A673 (cell line): ENCODE measurements at regions not wholly inside any gene's neighbourhood (a gene's known extent, or its start where the extent isn't known, plus 50 kb on each side); places are given as distances from the start of the nearest gene placed in this dataset.

Experiments
- BruUV-seq: library from RNA; stranded (reverse); fragments of 400-500 nt; replicated peaks from 2 replicates; lab custom pipeline; 2021; lab: Mats Ljungman, UMichigan
- CTCF ChIA-PET: fragments of 300-600 bp; sonication (Branson Sonifier 250); formaldehyde crosslinking; loops from one replicate; lab custom pipeline; 2022; ENCODE audit warnings: antibody characterized with exemption; lab: Charles Lee
- POLR2A ChIA-PET: fragments of 300-600 bp; sonication (Branson Sonifier 250); formaldehyde crosslinking; loops from one replicate; lab custom pipeline; 2022; ENCODE audit warnings: antibody characterized with exemption; ENCODE audit not compliant: low non-redundant PET; lab: Charles Lee
- DNase-seq: peaks from one replicate; pipeline ENCODE4 v3.0.0-alpha.2; 2015; ENCODE audit warnings: low spot score
- H3K27ac ChIP-seq: fragments of 200-600 bp; sonication (generic); 2 replicates; pipeline ENCODE4 v1.5.1; 2016; ENCODE audit warnings: mixed run types, low read depth, mild to moderate bottlenecking, mixed read lengths, antibody characterized with exemption, low read length; ENCODE audit not compliant: poor library complexity, severe bottlenecking
- H3K27me3 ChIP-seq: fragments of 200-600 bp; sonication (generic); replicated peaks from 2 replicates; pipeline ENCODE4 v1.6.1; 2017; ENCODE audit warnings: mixed run types, low read depth, mild to moderate bottlenecking, mixed read lengths, antibody characterized with exemption, low read length; ENCODE audit not compliant: insufficient read depth, poor library complexity
- H3K36me3 ChIP-seq: fragments of 200-600 bp; sonication (generic); 2 replicates; pipeline ENCODE4 v1.6.1; 2016; ENCODE audit warnings: mixed run types, mild to moderate bottlenecking, mixed read lengths, antibody characterized with exemption, low read length; ENCODE audit not compliant: insufficient read depth, poor library complexity, severe bottlenecking
- H3K4me1 ChIP-seq: fragments of 200-600 bp; sonication (generic); 2 replicates; pipeline ENCODE4 v1.6.1; 2017; ENCODE audit warnings: mixed run types, mild to moderate bottlenecking, mixed read lengths, antibody characterized with exemption, low read length; ENCODE audit not compliant: insufficient read depth, poor library complexity, severe bottlenecking
- H3K4me3 ChIP-seq: fragments of 200-600 bp; sonication (generic); 2 replicates; pipeline ENCODE4 v1.5.1; 2016; ENCODE audit warnings: low read depth, mixed run types, mild to moderate bottlenecking, mixed read lengths, low read length; ENCODE audit not compliant: poor library complexity, severe bottlenecking
- H3K9me3 ChIP-seq: fragments of 200-600 bp; sonication (generic); 2 replicates; pipeline ENCODE4 v1.6.1; 2016; ENCODE audit warnings: mixed run types, low read depth, mild to moderate bottlenecking, mixed read lengths, antibody characterized with exemption, low read length; ENCODE audit not compliant: poor library complexity, severe bottlenecking
- EZH2 ChIP-seq: fragments of 200-600 bp; sonication (generic); IDR thresholded peaks from 2 replicates; pipeline ENCODE4 v1.6.1; 2017; ENCODE audit warnings: borderline replicate concordance, low read depth, mild to moderate bottlenecking, mixed read lengths, antibody characterized with exemption, low read length; ENCODE audit not compliant: poor library complexity, severe bottlenecking
- intact Hi-C: fragments of 100-400 bp; cut with micrococcal nuclease; formaldehyde crosslinking; loops from one replicate; pipeline ENCODE4 v1.10.0; 2022; ENCODE audit not compliant: unreplicated experiment
- TF ChIP-seq, protein P1 (sequence below): fragments of 300-800, 200-600 bp; sonication (generic); conservative IDR thresholded peaks from 2 replicates; pipeline ENCODE4 v1.5.1; 2017; ENCODE audit warnings: low read depth, mild to moderate bottlenecking, antibody characterized with exemption, low read length, moderate library complexity, mixed read lengths

DNA sequence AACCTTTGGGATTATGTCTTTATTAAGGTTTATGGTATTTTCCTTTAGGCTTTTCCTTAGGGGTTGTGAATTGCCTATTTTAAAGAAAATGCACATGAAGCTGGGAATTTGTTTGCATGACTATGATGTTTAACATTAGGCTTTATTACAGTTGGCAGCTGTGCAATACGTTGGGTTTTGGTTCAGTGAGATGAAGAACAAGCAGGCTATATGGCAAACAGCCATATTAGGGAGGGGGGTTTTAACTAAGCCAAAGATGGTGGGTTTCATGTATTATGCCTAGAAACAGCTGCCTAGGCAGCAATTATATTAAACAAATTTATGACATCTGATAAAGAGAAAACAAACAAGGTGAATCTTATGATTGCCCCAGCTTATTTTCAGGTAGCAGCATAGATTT is 880.8 kb downstream of the FAM181B start:
- no peak for TF ChIP-seq EZH2
- TF ChIP-seq, protein P1, sequence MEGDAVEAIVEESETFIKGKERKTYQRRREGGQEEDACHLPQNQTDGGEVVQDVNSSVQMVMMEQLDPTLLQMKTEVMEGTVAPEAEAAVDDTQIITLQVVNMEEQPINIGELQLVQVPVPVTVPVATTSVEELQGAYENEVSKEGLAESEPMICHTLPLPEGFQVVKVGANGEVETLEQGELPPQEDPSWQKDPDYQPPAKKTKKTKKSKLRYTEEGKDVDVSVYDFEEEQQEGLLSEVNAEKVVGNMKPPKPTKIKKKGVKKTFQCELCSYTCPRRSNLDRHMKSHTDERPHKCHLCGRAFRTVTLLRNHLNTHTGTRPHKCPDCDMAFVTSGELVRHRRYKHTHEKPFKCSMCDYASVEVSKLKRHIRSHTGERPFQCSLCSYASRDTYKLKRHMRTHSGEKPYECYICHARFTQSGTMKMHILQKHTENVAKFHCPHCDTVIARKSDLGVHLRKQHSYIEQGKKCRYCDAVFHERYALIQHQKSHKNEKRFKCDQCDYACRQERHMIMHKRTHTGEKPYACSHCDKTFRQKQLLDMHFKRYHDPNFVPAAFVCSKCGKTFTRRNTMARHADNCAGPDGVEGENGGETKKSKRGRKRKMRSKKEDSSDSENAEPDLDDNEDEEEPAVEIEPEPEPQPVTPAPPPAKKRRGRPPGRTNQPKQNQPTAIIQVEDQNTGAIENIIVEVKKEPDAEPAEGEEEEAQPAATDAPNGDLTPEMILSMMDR = no peak
- Histone ChIP-seq H3K4me3 (no peak overlapping the region), H3K27ac (no peak overlapping the region), H3K4me1 (no peaks in the 10 kb centered on the region), H3K9me3 (no peaks in the 10 kb centered on the region), H3K36me3 (no peaks in the 10 kb centered on the region), H3K27me3 (no peaks in the 10 kb centered on the region)
- ChIA-PET POLR2A (no interaction called here), CTCF (no interaction called here)
- no peak for DNase-seq
- intact Hi-C loops = no loop called here
- no TSS peak for BruUV-seq

DNA sequence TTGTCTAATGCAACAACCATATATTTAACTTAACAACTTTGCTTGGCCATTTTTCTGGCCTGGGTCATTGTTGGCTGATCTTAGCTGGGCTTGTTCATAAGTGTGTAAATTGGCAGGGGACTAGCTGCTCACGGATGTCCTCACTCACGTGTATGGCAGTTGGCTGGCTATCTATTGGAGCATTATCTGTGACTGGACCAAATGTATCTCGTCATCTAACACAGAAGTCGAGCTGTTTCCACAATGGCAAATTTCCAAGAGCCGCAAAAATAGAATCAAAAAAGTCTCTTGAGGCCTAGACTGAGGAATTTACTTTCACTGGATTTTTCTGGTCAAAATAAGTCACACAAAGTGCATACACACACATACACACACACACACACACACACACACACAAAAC is 893.3 kb downstream of the FAM181B start:
- no peak for TF ChIP-seq EZH2
- TF ChIP-seq, protein P1 = no peak
- Histone ChIP-seq H3K27ac (no peak overlapping the region), H3K4me3 (no peak overlapping the region), H3K36me3 (no peaks in the 10 kb centered on the region), H3K27me3 (no peaks in the 10 kb centered on the region), H3K4me1 (no peaks in the 10 kb centered on the region), H3K9me3 (no peaks in the 10 kb centered on the region)
- DNase-seq = no peak
- BruUV-seq = no TSS peak
- ChIA-PET POLR2A (no interaction called here), CTCF (no interaction called here)
- intact Hi-C loops = no loop called here

DNA sequence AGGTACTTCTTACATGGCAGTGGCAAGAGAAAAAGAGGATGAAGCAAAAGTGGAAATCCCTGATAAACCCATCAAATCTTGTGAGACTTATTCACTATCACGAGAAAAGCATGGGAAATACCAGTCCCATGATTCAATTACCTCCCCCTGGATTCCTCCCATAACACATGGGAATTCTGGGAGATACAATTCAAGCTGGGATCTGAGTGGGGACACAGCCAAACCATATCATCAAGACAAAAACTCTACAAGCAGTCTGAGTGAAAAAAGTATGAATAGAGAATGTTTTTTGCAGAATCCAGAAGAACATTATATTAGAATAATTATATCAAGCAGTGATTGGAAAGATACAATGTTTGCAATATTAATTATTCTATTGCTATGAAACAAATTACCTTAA is 893.7 kb downstream of the FAM181B start:
- no TSS peak for BruUV-seq
- TF ChIP-seq, protein P1 = no peak
- TF ChIP-seq EZH2 = no peak
- H3K36me3 ChIP-seq = no peaks in the 10 kb centered on the region
- no peak overlapping the region for H3K27ac ChIP-seq
- POLR2A ChIA-PET = no interaction called here
- DNase-seq = no peak
- H3K4me3 ChIP-seq = no peak overlapping the region
- CTCF ChIA-PET = no interaction called here
- H3K27me3 ChIP-seq = no peaks in the 10 kb centered on the region
- H3K9me3 ChIP-seq = no peaks in the 10 kb centered on the region
- no peaks in the 10 kb centered on the region for H3K4me1 ChIP-seq
- intact Hi-C loops = no loop called here
